ENCODE measurements at regions not wholly inside any gene's neighbourhood (a gene's known extent, or its start where the extent isn't known, plus 50 kb on each side); places are given as distances from the start of the nearest gene placed in this dataset.

DNA sequence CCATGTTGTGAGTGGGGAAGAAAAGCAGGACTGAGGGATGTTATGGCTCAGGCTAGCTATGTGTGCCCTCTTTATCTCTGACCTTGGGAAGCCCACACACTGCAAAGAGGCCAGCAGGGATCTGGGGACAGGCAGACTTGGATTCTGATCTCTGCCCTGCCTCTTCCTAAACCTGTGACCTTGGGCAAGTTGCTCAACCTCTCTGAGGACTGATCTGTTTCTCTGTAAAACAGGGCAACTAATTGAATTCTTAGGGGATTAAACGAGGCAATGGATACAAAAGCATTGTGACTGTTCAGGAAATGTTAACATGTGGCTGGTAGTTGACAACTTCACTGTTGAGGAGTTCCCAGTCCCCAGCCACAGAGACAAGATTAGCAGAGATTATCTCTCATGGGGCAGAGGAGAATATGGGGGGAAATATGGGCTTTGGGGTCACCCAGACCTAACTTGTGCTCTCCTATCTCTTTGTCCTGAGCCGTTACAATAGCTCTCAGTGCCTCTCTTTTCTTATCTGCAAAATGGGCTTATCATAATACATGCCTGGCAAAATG is 184.7 kb upstream of the GLI2 start:
- TF ChIP-seq BHLHE40 (IDR thresholded peaks at IDR 0.05; ENCODE audit: low read length) = no peak; the same call in 1 of the 2 replicates
- no peak for TF ChIP-seq POLR2AphosphoS2 (IDR thresholded peaks at IDR 0.05; ENCODE audit: low read depth, low read length)
- TF ChIP-seq ZKSCAN5 (CRISPR knock-in tag; IDR thresholded peaks at IDR 0.05) = no peak
- TF ChIP-seq GABPA (IDR thresholded peaks at IDR 0.05; ENCODE audit: low read depth, low read length) = no peak
- TF ChIP-seq GABPA (CRISPR knock-in tag; IDR thresholded peaks at IDR 0.05; ENCODE audit: low read depth) = 0 out of 2 replicates have a peak, but pooled peaks have one; percentile 15
- peak; percentile 45; the same call in 1 of the 2 replicates for TF ChIP-seq GABPB1 (CRISPR knock-in tag; IDR thresholded peaks at IDR 0.05)
- TF ChIP-seq TCF12 (IDR thresholded peaks at IDR 0.05) = no peak
- peak; percentile 79; the same call in 1 of the 2 replicates for TF ChIP-seq TCF12 (CRISPR knock-in tag; IDR thresholded peaks at IDR 0.05)
- no peak for TF ChIP-seq ZNF274 (CRISPR knock-in tag; IDR thresholded peaks at IDR 0.05)
- no peak for TF ChIP-seq POLR2AphosphoS5 (IDR thresholded peaks at IDR 0.05; ENCODE audit: low read depth, low read length)
- TF ChIP-seq, protein P1, sequence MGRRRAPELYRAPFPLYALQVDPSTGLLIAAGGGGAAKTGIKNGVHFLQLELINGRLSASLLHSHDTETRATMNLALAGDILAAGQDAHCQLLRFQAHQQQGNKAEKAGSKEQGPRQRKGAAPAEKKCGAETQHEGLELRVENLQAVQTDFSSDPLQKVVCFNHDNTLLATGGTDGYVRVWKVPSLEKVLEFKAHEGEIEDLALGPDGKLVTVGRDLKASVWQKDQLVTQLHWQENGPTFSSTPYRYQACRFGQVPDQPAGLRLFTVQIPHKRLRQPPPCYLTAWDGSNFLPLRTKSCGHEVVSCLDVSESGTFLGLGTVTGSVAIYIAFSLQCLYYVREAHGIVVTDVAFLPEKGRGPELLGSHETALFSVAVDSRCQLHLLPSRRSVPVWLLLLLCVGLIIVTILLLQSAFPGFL (CRISPR knock-in tag; IDR thresholded peaks at IDR 0.05) = no peak
- TF ChIP-seq SNRNP70 (IDR thresholded peaks at IDR 0.05; ENCODE audit: low read depth, low read length) = no peak
- peak; percentile 99 for TF ChIP-seq ZBTB7B (CRISPR knock-in tag; IDR thresholded peaks at IDR 0.05)
- peak; percentile 68 for TF ChIP-seq SOX13 (IDR thresholded peaks at IDR 0.05)
- peak in 1 of 2 experiments; percentile 94; a peak in 2 of 4 replicates for TF ChIP-seq SOX13 (CRISPR knock-in tag; conservative IDR thresholded peaks at IDR 0.05 in 1 of 2, IDR thresholded peaks at IDR 0.05 in 1 of 2)
- TF ChIP-seq, protein P2, sequence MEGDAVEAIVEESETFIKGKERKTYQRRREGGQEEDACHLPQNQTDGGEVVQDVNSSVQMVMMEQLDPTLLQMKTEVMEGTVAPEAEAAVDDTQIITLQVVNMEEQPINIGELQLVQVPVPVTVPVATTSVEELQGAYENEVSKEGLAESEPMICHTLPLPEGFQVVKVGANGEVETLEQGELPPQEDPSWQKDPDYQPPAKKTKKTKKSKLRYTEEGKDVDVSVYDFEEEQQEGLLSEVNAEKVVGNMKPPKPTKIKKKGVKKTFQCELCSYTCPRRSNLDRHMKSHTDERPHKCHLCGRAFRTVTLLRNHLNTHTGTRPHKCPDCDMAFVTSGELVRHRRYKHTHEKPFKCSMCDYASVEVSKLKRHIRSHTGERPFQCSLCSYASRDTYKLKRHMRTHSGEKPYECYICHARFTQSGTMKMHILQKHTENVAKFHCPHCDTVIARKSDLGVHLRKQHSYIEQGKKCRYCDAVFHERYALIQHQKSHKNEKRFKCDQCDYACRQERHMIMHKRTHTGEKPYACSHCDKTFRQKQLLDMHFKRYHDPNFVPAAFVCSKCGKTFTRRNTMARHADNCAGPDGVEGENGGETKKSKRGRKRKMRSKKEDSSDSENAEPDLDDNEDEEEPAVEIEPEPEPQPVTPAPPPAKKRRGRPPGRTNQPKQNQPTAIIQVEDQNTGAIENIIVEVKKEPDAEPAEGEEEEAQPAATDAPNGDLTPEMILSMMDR (CRISPR knock-in tag; IDR thresholded peaks at IDR 0.05) = peak; percentile 27; the same call in 1 of the 2 replicates
